T-helper 22 cell (primary cell): ENCODE measurements at regions not wholly inside any gene's neighbourhood (a gene's known extent, or its start where the extent isn't known, plus 50 kb on each side); places are given as distances from the start of the nearest gene placed in this dataset.
"Not testable (repeated sequence)": the region's sequence is repeated elsewhere in the genome, so short reads cannot be mapped to it uniquely, and the experiment has no call there.

Experiments
- DNase-seq: peaks from one replicate; pipeline ENCODE4 v3.0.0-alpha.2; 2020; ENCODE audit warnings: low read depth

DNA sequence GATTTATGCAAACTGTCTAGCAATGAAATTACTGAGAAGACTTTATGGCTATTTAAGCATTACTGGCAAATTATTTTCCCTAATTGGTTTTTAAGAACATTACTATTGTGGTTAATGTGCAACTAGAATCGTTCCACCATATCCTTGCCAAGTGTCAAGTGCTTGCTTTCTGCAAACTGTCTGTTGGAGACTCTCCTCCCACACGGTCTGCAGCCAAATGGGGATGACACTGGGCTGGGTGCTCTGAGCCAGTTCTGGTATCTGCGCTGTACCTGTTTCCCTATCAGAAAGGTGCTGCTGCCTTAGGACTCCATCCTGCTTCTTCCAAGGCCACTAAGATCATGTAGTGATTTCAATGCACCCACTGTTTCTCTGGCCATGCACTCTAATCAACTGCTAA lies 110.4 kb downstream of the RAMP3 start:
- DNase-seq = no peak

DNA sequence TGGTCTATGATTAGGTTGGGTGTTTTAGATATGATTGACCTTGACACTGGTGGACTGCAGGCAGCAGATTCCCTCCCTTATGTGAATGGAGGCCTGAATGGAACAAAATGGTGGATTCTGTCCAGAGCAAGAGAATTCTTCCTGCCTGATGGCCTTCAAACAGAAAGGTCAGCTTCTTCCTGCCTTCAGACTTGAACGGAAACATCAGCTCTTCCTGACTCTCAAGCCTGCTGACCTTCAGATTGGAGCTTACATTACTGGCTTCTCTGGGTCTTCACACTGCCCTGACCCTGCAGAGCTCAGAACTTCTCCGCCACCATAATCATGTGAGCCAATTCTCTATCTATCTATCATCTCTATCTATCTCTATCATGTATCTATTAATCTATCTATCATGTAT lies 111.6 kb downstream of the RAMP3 start:
- no peak for DNase-seq

DNA sequence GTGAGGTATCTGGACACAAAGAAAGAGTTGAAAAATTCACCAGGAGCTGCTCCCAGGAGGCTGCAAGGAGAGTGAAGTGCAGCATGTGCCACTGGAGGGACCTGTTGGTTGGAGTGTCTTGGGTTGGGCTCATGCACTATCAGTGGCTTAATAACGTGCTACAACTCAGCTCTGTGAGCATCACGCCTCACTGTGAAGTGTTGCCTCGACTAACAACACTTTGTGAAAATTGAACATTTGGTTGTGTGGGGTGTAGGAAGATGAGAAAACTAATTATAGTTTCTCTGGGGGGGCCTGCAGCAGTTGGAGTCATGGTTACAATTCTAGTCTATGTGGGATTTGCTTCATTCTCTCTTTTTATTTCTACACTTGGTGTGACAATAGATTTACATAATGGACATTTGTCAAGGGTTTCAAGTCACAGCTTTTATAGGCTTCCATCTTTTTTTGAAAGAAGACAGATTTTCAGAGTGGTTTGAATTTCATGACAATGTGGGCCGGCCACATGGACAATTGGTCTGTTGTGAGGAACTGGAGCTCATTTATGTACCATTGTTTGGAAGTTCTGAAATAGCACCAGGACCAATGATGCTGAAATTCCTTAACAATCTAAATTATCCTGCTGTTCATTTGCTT lies 121.3 kb downstream of the RAMP3 start:
- no peak for DNase-seq

DNA sequence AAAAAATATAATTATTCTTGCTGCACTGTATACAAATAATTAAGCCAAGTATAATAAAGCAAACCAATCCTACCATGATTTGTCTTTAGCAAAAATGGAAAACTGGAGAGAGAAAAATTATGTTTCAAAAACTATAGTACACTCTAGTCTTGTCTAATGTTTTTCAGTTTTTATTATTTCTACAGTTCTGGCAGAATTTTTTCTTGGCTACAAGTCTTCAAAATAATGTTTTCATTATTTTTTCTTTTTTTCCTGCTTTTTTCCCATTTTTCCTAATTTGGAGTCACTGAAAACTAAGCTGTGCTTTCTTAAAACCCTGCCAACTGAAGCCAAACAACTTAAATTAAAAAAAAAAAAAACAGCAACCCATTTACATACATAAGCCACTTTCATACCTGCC lies 132.0 kb downstream of the RAMP3 start:
- not testable (repeated sequence) for DNase-seq

DNA sequence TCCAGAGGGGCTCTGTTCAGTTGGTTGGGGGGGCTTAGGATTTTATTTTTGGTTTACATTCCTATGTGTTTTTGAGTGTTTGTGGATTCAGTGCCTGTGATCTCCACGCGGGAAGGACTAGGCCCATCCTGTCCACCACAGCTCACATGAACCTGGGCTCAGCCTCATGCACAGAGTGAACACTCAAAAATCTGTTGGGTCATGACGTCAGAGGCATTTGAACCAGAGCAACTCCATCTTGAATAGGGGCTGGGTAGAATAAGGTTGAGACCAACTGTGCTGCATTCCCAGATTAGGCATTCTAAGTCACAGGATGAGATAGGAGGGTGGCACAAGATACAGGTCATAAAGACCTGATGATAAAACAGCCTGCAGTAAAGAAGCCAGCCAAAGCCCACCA lies 133.3 kb downstream of the RAMP3 start:
- no peak for DNase-seq

DNA sequence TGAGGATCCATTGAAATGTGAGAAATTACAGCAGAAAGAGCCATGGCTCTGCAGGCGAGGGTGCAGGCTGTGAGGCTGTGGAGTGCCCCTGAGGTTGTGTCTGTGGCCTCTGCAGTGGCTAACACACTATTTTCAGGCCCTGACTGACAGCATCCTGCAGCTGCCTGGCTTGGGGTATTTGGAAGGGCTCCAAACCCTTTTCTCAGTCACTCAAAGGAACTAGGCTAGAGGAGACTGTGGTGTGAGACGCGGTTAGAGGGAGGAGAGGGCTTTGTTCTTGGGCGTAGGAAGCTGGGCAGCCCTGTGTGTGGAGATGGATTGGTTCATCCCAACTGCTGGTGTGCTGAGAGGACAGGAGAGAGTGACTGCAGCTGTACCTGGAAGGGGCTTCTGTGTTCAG lies 134.9 kb downstream of the RAMP3 start:
- no peak for DNase-seq

DNA sequence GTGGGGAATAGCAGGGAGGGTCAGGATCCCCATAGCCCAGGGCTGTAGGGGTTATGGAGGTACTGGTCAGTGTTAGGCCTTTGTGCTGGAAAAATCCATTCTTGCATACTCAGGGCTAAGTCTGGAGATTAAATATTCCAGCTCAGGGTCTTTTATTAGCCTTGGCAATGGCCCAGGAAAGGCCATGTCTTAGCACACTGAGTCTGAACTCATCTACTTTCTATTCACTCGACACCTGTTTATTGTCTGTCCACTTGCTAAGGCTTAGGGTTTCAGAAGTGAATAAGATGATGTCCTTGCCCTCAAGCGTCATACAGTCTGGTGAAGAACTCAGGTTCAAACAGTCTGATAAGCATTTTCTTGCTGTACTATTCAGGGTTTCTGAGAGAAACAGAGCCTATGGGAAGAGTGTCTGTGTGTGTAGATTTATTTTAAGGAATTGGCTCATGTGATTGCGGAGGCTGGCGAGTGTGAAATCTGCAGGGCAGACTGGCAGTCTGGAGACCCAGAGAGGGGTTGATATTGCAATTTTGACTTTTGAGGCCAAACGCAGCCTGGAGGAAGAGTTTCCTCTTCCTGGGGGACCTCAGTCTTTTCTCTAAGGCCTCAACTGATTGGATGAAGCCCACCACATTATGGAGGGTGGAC lies 135.8 kb downstream of the RAMP3 start:
- DNase-seq = no peak

DNA sequence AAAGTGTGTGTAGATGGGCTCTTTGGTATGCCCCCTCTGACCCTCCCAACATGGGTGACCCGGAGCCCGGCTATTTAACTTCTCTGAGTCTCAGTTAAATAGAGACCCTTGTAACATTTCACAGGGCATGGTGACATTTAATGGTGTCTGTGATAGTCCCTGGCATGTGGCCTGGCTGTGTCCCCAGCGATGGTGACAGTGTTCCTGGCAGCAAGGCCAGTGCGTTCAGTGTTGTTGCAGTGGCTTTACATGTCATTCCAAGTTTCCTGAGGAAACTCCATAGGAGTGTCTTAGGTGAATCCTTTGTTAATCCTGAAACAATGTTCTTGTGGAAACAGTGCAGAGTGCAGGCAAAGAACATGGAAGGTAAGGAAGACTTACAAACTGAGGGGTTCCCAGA lies 137.0 kb downstream of the RAMP3 start:
- DNase-seq = no peak

DNA sequence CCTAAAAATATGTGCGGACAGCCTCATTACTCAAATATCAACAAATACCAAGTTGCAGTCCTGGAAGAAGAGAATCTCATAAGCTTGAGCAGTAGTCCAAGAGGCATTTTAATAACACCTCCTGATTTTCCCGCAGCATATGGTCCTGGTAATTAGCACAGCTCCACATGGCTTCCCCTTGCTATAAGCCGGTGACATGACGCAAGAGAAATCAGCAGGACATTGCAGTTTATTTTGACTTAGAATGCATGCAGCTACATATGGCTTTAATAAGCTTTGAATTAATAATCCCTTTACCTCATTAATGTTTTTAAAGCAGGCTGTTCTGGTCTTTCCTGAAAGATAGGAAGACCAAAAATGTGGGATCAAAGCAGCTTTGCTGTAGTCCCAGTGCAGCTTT lies 137.6 kb downstream of the RAMP3 start:
- no peak for DNase-seq

DNA sequence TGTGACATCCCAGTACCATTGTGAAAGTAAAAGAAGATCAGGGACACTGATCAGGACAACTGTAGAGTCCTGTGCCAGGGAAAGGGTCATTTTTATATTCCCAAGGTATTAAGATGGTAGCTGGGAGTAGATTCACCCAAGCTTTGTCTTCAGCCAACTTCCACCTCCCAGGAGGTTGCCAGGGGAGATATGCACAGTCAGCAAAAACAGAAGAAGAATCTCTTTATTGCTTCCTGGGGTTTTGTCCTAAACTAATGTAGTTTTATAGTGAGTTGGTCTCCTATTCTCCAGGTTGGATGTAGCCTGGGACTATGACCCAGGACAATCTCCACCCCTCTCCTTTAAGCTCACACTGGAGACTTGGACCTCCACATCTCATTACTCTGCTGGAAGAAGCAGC lies 139.2 kb downstream of the RAMP3 start:
- no peak for DNase-seq

DNA sequence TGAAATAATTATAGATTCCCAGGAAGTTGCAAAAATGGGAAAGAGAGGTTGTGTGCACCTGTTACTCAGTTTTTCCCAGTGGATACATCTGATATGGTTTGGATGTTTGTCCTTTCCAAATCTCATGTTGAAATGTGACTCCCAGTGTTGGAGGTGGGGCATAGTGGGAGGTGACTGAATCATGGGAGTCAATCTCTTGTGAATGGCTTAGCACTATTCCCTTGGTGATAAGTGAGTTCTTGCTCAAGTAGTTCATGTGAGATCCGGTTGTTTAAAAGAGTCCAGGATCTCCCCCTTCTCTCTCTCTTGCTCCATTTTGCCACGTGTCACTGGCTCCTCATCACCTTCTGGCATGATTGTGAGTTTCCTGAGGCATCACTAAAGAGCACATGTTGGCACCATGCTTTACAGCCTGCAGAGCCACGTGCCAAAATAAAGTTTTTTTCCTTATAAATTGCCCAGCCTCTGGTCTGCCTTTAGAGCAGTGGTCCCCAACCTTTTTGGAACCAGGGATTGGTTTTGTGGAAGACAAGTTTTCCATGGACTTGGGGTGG lies 149.2 kb downstream of the RAMP3 start:
- DNase-seq = no peak

DNA sequence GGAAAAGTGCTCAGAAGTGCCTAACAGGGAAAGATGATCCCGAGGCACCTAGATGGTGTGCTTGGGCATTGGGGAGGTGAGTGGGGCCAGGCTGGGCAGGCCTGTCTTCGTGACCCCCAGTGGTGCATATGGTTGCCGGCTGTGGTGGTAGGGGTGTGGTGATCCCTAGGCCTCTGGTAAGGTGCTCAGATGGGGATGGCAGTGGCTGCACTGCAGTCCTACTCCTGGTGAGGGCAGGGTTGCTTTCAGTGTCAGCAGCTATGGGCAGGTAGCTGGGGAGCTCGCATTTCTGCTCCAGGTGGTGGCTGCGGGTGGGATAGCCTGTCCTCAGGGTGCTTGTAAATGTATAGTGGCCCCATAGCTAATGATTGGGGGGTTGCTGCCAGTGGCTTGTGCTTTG lies 154.0 kb downstream of the RAMP3 start:
- DNase-seq = no peak

DNA sequence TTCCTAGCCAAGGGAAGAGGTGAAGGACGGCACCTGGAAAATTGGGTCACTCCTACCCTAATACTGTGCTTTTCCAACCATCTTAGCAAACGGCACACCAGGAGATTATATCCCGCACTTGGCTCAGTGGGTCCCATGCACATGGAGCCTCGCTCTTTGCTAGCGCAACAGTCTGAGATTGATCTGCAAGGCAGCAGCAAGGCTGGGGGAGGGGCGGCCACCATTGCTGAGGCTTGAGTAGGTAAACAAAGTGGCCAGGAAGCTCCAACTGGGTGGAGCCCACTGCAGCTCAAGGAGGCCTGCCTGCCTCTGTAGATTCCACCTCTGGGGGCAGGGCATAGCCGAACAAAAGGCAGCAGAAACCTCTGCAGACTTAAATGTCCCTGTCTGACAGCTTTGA lies 157.9 kb downstream of the RAMP3 start:
- DNase-seq = not testable (repeated sequence)

DNA sequence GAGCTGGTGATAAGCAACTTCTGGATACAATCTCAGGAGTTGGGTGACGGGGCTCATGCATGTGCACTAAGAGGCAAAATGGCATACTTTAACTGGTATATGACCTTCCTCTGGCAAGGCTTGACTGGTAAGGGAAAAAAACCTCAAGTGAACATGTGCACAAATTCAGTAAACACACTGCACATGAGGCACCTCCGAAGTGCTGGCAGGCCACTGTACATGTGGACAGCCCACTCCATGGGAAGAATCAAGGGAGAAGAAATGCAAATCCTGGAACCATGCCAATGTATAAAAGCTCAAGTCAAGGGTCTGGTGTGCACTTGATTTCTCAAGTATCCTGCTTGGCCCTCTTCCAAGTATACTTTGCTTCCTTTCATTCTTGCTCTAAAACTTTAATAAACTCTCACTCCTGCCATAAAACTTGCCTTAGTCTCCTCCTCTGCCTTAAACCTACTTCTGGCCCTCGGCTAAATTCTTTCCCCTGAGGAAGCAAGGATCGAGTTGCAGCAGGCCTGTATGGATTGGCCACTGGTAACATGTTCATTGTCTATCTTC lies 167.2 kb downstream of the RAMP3 start:
- no peak for DNase-seq

DNA sequence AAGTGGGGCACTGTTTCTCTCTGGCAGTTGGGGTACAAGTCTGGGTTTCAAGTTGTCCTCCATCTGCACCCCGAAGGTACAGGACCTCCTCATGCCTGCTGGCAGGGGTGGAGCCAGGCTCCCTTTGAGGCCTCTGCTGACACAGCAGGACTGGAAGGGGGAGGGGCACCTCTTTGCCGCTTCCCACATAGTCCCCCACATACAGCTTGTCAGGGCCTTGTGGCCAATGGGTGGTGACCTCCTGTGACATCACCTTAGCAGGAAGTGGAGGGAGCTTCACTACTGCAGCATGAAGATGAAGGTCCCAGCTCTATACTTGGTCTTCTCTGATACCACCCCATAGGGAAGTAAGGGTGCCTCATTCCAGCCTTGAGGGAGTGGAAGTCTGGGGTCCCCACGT lies 167.8 kb downstream of the RAMP3 start:
- DNase-seq = no peak

DNA sequence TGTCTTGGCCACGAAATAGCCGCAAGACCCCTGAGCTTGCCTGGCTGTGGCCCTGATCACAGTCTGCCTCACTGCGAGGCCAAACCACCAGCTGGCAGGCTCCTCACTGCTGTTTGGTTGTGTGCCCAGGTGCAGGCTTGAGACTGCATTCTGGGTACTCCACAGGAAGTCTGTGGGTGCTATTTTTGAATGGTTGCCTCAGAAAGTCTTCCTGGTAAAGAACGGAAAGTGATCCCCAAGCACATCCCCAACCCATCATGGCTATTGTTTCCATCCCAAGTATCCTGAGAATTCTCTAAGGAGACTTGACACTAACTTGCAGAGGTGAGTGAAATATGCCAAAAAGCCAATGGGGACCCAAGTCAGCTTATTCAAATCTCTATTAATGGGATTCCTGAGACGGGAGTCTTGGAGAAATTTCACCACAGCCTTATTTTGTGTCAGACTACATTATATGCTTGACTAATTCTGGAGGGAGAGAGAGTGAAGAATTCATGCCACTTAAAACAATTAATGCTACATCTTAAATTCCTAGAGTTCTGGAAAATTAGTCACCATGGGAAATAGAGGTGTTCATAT lies 170.9 kb downstream of the RAMP3 start:
- DNase-seq = no peak

DNA sequence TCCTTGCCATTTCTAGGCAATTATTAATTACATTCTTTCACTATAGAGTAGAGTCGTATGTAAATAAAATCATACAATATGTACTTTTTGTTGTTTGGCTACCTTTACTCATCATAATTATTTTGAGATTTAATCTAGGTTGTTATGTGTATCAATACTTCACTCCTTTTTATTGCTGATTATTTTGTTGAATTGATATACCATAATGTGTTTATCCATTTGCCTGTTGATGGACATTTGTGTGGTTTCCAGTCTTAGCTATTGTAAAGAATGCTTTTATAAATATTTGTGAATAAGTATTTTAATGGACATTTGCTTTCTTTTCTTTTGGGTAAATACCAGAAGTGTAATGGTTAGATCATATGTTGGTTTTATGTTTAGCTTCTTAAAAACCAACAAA lies 174.0 kb downstream of the RAMP3 start:
- no peak for DNase-seq

DNA sequence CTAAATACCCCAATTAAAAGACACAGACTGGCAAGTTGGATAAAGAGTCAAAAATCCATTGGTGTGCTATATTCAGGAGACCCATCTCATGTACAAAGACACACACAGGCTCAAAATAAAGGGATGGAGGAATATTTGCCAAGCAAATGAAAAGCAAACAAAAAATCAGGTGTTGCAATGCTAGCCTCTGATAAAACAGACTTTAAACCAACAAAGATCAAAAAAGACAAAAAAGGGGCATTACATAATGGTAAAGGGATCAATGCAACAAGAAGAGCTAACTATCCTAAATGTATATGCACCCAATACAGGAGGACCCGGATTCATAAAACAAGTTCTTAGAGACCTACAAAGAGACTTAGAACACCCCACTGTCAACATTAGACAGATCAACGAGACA lies 177.4 kb downstream of the RAMP3 start:
- not testable (repeated sequence) for DNase-seq

DNA sequence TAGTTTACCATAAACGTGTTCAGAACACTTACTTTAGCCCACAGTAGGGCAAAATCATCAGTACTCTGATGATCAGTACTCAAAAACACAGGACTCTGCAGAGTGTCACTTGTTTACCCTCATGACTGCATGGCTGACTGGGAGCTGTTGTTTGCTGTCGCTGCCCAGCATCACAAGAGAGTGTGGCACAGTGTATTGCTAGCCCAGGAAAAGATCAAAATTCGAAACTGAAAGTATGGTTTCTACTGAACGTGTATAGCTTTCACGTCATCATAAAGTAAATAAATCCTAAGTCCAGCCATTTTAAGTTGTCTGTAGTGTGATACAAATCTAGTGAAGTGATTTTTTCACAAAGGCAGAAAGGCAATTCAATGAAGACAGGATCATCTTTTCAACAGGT lies 184.6 kb downstream of the RAMP3 start:
- DNase-seq = no peak

DNA sequence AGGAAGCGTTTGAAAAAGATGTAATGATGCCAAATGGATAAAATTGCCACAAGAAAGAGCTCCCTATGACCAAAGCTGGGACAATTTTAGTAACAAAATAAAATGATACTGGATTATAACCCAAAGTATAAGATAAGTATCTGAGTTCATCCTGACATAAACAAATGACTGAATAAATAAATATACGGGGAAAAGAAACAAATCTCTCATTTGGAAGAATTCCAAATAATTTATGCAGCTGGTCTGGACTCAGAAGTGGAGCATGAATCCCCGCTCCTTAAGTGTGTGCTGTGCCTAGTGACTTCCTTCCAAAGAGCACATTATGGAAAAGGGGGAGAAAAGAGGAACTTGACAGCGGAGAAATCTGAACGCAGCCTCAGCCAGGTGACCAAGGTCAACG lies 186.2 kb downstream of the RAMP3 start:
- DNase-seq = no peak

DNA sequence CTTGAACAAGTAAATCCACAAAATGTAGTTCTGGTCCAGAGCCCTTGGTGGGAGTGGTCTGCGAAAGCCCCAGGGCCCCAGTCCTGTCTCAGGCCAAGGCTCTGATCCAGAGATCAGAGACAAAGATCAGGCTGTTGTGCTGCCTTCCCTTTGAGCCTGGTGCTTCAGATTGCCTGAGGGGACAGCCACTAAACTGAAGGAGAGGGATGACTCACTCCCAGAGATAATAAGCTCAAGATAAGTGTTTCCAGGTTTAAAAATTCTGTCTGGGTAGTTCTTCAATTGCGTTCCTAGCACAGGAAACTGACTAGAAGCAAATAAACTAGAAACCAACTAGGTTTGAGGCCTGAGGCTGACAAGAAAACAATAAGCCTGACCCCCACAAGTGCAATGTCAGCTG lies 190.2 kb downstream of the RAMP3 start:
- DNase-seq = no peak

DNA sequence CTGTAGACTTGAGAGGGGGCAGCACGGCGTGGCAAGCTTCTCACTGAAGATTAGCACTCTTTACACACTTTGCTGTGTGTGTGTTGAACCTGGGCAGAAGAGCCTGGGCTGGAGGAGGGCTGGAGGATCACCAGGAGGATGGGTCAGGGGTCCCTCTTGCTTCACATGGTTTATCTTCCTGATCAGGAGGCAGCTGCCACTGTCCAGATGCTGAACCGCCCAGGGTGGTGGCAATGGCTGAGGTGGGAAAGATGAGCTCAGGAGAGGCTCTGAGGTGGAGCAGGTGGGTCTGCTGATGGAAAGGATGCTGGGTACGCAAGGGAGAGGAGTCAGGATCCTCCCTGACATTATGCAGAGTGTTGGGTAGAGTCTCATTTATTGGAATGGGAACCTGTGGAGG lies 191.5 kb downstream of the RAMP3 start:
- DNase-seq = no peak

DNA sequence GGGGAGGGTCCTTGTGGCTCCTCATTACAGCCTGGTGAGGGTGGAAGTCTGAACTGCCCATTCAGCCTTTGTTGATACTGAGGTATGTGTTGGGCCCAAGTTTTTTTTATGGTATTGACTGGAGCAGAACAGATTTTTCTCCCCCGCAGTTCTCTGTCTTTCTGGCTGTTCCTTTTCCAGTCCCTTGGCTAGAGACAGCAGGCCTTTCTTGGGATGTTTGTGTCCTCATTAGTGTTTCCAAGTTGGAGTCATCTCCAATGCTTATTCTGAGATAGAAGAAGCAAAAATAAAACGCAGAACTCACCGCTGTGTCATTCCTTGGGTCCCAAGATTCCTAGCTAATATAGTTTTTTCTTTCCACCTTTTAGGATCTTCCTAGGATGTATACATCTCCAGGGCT lies 193.3 kb downstream of the RAMP3 start:
- no peak for DNase-seq
